ENCODE measurements at regions not wholly inside any gene's neighbourhood (a gene's known extent, or its start where the extent isn't known, plus 50 kb on each side); places are given as distances from the start of the nearest gene placed in this dataset.

GRCh38 chr7:148492157-148492860, 98.3 kb upstream of the C7orf33 start:
- TF ChIP-seq, protein P1, sequence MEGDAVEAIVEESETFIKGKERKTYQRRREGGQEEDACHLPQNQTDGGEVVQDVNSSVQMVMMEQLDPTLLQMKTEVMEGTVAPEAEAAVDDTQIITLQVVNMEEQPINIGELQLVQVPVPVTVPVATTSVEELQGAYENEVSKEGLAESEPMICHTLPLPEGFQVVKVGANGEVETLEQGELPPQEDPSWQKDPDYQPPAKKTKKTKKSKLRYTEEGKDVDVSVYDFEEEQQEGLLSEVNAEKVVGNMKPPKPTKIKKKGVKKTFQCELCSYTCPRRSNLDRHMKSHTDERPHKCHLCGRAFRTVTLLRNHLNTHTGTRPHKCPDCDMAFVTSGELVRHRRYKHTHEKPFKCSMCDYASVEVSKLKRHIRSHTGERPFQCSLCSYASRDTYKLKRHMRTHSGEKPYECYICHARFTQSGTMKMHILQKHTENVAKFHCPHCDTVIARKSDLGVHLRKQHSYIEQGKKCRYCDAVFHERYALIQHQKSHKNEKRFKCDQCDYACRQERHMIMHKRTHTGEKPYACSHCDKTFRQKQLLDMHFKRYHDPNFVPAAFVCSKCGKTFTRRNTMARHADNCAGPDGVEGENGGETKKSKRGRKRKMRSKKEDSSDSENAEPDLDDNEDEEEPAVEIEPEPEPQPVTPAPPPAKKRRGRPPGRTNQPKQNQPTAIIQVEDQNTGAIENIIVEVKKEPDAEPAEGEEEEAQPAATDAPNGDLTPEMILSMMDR (IDR thresholded peaks at IDR 0.05; ENCODE audit: poor library complexity), result no peak
- no peak for TF ChIP-seq EZH2 (IDR thresholded peaks at IDR 0.05; ENCODE audit: borderline replicate concordance)
- TF ChIP-seq EZH2phosphoT487 (IDR thresholded peaks at IDR 0.05; ENCODE audit: low read depth, severe bottlenecking, unreplicated experiment), result no peak
